ENCODE measurements at regions not wholly inside any gene's neighbourhood (a gene's known extent, or its start where the extent isn't known, plus 50 kb on each side); places are given as distances from the start of the nearest gene placed in this dataset.

DNA sequence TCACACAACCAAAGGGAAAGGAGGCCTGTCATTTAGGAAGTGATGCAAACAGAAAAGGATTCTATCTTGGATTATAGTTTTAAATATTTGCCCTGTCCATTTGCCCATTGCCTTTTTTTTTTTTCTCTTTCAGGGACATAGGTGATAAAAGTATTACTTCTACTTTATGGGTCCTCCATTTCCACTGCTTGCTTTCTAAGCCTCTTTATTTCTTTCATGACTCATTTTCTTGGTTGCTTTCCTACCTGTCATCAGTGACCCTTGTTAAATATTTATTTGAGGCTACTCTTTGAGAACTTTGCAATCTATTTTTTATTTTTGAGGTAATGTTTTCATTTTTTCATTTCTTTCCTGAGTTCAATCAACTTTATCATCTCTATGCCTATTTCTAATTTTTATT is 522.9 kb upstream of the ARRDC3 start:
- no peak for TF ChIP-seq CTCF (conservative IDR thresholded peaks at IDR 0.05; ENCODE audit: low read length)
- TF ChIP-seq EZH2phosphoT487 (IDR thresholded peaks at IDR 0.05; ENCODE audit: borderline replicate concordance) = no peak

Measured in Loucy (cell line).